CD4-positive, alpha-beta T cell (primary cell): ENCODE measurements at regions not wholly inside any gene's neighbourhood (a gene's known extent, or its start where the extent isn't known, plus 50 kb on each side); places are given as distances from the start of the nearest gene placed in this dataset.

Experiments used
- ATAC-seq: fragments of 200-7000 bp; cut with Tn5 transposase; one replicate; pipeline ENCODE4 v1.10.0; 2022; ENCODE audit warnings: mild to moderate bottlenecking; ENCODE audit not compliant: poor library complexity
- CTCF ChIA-PET: fragments of 350-600 bp; sonication (Branson Sonifier 250); formaldehyde crosslinking; loops from one replicate; lab custom pipeline; 2021; ENCODE audit warnings: antibody characterized with exemption, inconsistent platforms; lab: Charles Lee
- POLR2A ChIA-PET: fragments of 350-600 bp; sonication (Branson Sonifier 250); formaldehyde crosslinking; loops from one replicate; lab custom pipeline; 2021; ENCODE audit warnings: antibody characterized with exemption, inconsistent platforms; lab: Charles Lee
- DNase-seq, 14 experiments: peaks; one replicate each; pipeline ENCODE4 v3.0.0-alpha.2; 2013 to 2020; ENCODE audit warnings: mixed read lengths in 2 of 14
- H3K27ac ChIP-seq, 2 donors: one replicate each; pipeline versions ENCODE4 v1.5.1 to v1.7.0; 2013; ENCODE audit warnings: low read length in 2 of 2, low read depth in 1 of 2, mild to moderate bottlenecking in 1 of 2
- H3K27me3 ChIP-seq, 2 experiments: 1 replicate in 1 of 2; 2 replicates in 1 of 2; pipeline versions ENCODE4 v1.6.1 to v1.7.0; 2013; ENCODE audit warnings: low read length in 2 of 2, control low read depth in 1 of 2, mild to moderate bottlenecking in 1 of 2, moderate library complexity in 1 of 2; ENCODE audit not compliant: insufficient read depth in 2 of 2, control insufficient read depth in 1 of 2
- H3K36me3 ChIP-seq: one replicate; pipeline ENCODE4 v1.6.1; 2013; ENCODE audit warnings: low read length, control low read depth; ENCODE audit not compliant: insufficient read depth
- H3K4me1 ChIP-seq: one replicate; pipeline ENCODE4 v1.6.1; 2013; ENCODE audit warnings: low read length, control low read depth; ENCODE audit not compliant: insufficient read depth
- H3K4me3 ChIP-seq: one replicate; pipeline ENCODE4 v1.5.1; 2013; ENCODE audit warnings: mild to moderate bottlenecking, low read length, moderate library complexity
- H3K9me3 ChIP-seq, 2 experiments: 1 replicate in 1 of 2; 2 replicates in 1 of 2; pipeline versions ENCODE4 v1.6.1 to v1.7.0; 2013; ENCODE audit warnings: low read length in 2 of 2, mild to moderate bottlenecking in 2 of 2, control low read depth in 1 of 2, moderate library complexity in 1 of 2; ENCODE audit not compliant: control insufficient read depth in 1 of 2, insufficient read depth in 1 of 2
- H3K27ac Mint-ChIP-seq: one replicate; pipeline ENCODE4 v1.8.0; 2020; ENCODE audit warnings: mixed read lengths
- H3K27me3 Mint-ChIP-seq: one replicate; pipeline ENCODE4 v1.8.0; 2021; ENCODE audit warnings: mixed read lengths
- H3K36me3 Mint-ChIP-seq: one replicate; pipeline ENCODE4 v1.8.0; 2021; ENCODE audit warnings: low read depth, mixed read lengths
- H3K4me1 Mint-ChIP-seq: one replicate; pipeline ENCODE4 v1.8.0; 2021; ENCODE audit warnings: low read depth, mixed read lengths
- H3K4me3 Mint-ChIP-seq: one replicate; pipeline ENCODE4 v1.8.0; 2020; ENCODE audit warnings: mild to moderate bottlenecking, mixed read lengths
- H3K9me3 Mint-ChIP-seq: one replicate; pipeline ENCODE4 v1.8.0; 2020; ENCODE audit warnings: mixed read lengths
- intact Hi-C, 2 experiments: fragments of 100-400 bp; cut with DNase I in 1 of 2; cut with micrococcal nuclease in 1 of 2; formaldehyde crosslinking; loops; one replicate each; pipeline versions ENCODE4 v1.15.1 to v1.9.0; 2023 to 2025; cut with DNase I, micrococcal nuclease
- TF ChIP-seq, protein P1 (sequence below): fragments of 200-600 bp; IDR thresholded peaks from one replicate; pipeline ENCODE4 v1.8.0; 2022; ENCODE audit warnings: antibody characterized with exemption, mild to moderate bottlenecking

GRCh38 chr4:127141856-127142255 is 490.9 kb upstream of the INTU start:
- no peak for ATAC-seq
- Mint-ChIP-seq H3K27ac (no peak overlapping the region), H3K4me1 (no peaks in the 10 kb centered on the region), H3K27me3 (no peaks in the 10 kb centered on the region), H3K9me3 (peaks cover 5% of the 10 kb centered on the region), H3K4me3 (no peak overlapping the region), H3K36me3 (no peaks in the 10 kb centered on the region)
- Histone ChIP-seq H3K4me1 (no peaks in the 10 kb centered on the region), H3K36me3 (no peaks in the 10 kb centered on the region), H3K9me3 (no peaks in the 10 kb centered on the region), H3K4me3 (no peak overlapping the region), H3K27me3 (no peaks in the 10 kb centered on the region), H3K27ac (no peak overlapping the region)
- intact Hi-C loops: no loop called here
- ChIA-PET POLR2A (no interaction called here), CTCF (no interaction called here)
- TF ChIP-seq, protein P1, sequence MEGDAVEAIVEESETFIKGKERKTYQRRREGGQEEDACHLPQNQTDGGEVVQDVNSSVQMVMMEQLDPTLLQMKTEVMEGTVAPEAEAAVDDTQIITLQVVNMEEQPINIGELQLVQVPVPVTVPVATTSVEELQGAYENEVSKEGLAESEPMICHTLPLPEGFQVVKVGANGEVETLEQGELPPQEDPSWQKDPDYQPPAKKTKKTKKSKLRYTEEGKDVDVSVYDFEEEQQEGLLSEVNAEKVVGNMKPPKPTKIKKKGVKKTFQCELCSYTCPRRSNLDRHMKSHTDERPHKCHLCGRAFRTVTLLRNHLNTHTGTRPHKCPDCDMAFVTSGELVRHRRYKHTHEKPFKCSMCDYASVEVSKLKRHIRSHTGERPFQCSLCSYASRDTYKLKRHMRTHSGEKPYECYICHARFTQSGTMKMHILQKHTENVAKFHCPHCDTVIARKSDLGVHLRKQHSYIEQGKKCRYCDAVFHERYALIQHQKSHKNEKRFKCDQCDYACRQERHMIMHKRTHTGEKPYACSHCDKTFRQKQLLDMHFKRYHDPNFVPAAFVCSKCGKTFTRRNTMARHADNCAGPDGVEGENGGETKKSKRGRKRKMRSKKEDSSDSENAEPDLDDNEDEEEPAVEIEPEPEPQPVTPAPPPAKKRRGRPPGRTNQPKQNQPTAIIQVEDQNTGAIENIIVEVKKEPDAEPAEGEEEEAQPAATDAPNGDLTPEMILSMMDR: no peak
- no peak for DNase-seq

- intact Hi-C loops: no loop called here
- TF ChIP-seq, protein P1: no peak
- Mint-ChIP-seq H3K36me3 (no peaks in the 10 kb centered on the region), H3K27ac (no peak overlapping the region), H3K9me3 (peaks cover 4% of the 10 kb centered on the region), H3K4me1 (no peaks in the 10 kb centered on the region), H3K27me3 (no peaks in the 10 kb centered on the region), H3K4me3 (no peak overlapping the region)
- ATAC-seq: no peak
- DNase-seq: no peak
- ChIA-PET POLR2A (no interaction called here), CTCF (no interaction called here)
- H3K4me1 ChIP-seq: no peaks in the 10 kb centered on the region
- H3K27me3 ChIP-seq: no peaks in the 10 kb centered on the region
- H3K27ac ChIP-seq: no peak overlapping the region
- H3K4me3 ChIP-seq: no peak overlapping the region
- no peaks in the 10 kb centered on the region for H3K9me3 ChIP-seq
- H3K36me3 ChIP-seq: no peaks in the 10 kb centered on the region
Observed at GRCh38 chr4:127143460-127144195, 489.1 kb upstream of the INTU start.

DNA sequence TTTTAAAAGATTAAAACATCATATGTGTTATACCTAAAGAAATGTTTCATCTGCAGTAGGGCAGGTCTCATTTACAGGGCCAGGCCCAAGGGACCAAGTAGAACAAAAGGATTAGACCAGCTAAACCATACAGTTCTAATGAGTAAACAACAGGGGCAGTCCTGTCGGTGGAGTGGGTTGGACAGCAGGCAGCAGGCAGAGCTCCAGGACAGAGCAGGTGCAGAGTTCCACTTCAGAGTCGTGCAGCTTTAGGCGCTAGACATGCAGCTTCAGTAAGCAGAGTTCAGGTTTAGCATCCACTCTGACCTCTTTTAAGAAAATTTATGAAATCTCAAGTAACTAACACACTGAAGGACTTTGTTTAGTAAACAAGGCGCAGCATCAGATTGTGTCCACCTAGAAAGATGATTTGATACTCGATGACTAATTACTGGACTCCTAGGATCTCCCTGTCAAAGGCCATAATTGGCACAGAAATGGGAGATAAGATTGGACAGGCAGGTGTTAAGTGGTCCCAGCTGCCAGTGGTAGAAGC is 487.7 kb upstream of the INTU start:
- Mint-ChIP-seq H3K36me3 (no peaks in the 10 kb centered on the region), H3K4me3 (no peak overlapping the region), H3K27ac (no peak overlapping the region), H3K4me1 (no peaks in the 10 kb centered on the region), H3K9me3 (peaks cover 6% of the 10 kb centered on the region), H3K27me3 (no peaks in the 10 kb centered on the region)
- Histone ChIP-seq H3K9me3 (no peaks in the 10 kb centered on the region), H3K27ac (no peak overlapping the region), H3K4me1 (no peaks in the 10 kb centered on the region), H3K4me3 (no peak overlapping the region), H3K27me3 (no peaks in the 10 kb centered on the region), H3K36me3 (no peaks in the 10 kb centered on the region)
- TF ChIP-seq, protein P1: no peak
- intact Hi-C loops: no loop called here
- CTCF ChIA-PET: no interaction called here
- POLR2A ChIA-PET: no interaction called here
- DNase-seq: no peak
- ATAC-seq: no peak
